GM19043 (cell line): ENCODE measurements at regions not wholly inside any gene's neighbourhood (a gene's known extent, or its start where the extent isn't known, plus 50 kb on each side); places are given as distances from the start of the nearest gene placed in this dataset.

Source experiments
- ATAC-seq: cut with Tn5 transposase; IDR thresholded peaks from one replicate; pipeline ENCODE4 v1.9.1; 2021; ENCODE audit warnings: low read depth; ENCODE audit not compliant: unreplicated experiment

DNA sequence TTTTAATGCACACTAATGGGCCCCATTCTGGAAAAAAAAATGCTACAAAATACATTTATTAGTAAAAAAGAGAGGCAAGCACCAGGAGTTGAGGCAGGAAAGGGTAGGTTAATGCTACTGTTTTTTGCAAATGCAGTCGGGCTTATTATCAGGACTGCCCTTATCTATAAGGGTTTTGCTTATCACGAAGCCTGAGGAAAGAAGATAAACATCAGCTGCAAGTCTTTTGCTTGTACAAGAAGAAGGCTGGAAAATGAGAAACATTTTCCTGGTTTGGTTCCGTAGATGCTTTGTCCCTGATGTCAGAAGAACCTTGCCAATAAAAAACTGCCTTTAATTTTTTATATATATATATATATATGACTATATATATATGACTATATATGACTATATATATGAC, 189.3 kb upstream of the VGLL2 start:
- ATAC-seq, result no peak

DNA sequence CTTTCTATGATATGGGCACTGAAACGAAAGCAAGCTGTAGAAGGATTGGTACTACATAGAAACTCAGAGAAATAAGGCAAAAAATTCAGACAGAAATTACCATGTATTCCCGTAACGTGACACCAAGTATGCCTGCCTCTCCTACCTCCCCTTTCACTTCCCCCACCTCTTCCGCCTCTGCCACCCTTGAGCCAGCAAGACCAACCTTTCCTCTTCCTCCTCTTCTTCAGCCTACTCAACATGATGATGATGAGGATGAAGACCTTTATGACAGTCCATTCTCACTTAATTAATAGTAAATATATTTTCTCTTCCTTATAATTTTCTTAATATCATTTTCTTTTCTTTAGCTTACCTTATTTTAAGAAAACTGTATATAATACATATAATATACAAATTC, 188.1 kb upstream of the VGLL2 start:
- no peak for ATAC-seq

DNA sequence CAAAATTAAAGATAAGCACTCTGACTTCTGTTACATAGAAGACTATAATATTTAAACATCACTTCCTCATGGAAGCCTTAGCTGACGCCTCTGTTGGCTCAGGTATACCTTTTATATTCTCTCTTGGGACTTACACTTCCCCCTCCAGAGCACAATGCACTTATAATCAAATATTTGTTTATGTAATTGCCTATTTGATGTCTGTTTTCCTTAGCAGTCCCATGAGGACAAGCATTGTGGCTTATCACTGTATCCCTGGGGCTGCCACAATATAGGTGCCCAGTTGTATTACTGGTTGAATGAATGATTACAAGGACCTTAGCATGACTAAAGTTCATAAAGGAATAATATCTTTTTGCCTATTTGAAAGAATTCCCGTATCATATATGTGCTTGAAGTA, 186.7 kb upstream of the VGLL2 start:
- ATAC-seq, result no peak

DNA sequence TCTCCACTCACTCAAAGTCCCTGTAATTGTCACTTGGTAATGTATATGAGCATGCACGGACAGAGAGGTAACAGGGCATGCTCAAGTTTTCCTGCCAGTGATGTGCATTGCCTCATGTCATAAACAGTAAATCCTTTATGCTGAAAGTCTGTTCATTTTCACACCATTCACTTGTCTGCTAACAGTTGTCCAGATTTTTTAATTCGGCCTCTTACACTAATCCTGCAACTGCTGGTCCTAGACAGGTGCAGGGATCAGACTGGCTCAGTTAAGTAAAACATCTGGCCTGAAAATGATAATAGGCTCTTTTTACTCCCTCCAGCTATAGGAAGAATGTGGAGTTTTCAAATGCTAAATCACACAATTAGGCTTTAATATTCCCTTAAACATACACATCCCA, 185.4 kb upstream of the VGLL2 start:
- no peak for ATAC-seq

DNA sequence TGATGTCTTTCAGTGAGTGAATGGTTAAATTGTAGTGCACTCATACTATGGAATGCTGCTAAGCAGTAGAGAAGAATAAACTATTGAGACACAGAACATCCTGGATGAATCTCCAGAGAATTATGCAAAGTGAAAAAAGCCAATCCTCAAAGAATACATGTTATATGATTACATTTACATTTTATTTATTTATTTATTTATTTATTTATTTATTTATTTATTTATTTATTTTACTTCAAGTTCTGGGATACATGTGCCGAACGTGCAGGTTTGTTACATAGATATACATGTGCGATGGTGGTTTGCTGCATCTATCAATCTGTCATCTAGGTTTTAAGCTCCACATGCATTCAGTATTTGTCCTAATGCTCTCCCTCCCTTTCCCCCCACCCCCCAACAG, 175.8 kb upstream of the VGLL2 start:
- ATAC-seq, result no peak

DNA sequence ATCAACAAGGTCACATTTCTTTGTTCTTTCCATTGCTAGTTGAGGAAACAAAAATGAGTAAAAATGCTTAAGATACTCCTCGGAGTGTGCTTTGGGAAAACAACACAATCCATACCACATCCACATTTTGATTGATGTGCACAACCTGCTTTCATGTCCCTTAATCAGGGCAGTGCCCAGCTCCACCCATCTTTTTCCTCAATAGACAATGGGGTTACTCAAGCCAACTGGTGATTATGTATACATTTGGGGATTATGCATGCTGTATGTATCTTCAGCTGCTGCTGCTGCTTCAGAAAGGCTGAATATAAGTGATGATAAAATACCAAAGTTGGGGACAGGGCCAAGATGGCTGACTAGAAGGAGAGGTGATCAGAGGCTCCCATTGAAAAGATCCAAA, 155.2 kb upstream of the VGLL2 start:
- ATAC-seq, result no peak

DNA sequence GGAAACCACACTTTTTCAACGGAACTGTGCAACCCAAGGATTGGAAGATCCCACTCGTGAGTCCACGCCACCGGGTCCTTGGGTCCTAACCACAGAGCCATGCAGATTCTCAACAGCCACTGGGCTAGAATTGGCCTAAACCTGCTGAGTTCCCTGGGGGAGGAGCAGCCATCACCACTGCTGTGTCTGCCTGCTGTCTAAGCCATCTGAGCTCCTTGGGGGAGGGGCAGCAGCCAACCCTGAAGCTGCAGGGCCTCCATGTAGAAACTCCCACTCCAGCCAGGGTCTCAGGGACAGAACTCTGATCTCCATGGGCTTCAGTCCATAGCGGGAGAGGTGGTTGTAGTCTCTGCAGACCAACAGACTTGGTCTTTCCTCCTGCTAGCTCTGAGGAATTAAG, 154.6 kb upstream of the VGLL2 start:
- no peak for ATAC-seq

DNA sequence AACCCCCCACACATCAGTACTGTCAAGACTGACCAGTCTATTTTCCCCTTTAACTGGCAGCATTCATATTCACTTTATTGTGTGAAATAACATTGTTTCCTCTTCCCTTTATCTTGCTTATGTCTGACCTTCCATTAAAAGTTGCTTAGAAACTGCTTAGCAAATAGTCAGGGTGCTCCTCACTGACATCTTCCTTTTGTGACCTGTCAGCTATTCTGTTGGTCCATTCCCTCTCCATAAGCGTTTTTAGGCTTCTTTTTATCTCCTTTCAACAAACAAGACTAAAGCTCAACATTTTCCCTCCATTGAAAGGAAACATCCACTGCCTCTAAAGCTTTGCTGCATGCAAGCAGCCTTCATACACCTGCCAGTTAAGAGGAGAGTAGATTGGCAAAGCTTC, 147.7 kb upstream of the VGLL2 start:
- no peak for ATAC-seq

DNA sequence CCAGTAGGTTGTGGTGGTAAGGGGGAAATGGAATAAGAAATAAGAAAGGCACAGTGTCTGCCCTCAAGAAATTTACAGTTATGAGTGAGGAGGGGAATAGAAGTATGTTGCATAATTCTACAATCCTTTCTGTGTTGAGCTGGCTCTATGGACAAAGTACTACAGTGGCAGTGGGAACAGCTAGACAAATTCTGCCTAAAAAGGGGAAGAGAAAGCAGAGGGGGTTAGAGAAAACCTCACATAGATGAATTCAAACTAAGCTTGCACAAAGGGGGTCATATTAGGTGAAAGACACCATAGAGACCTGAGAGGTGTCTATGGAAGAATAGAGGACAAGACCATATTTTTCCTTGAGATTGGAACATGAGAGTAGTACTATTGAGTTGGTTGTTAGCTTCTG, 146.9 kb upstream of the VGLL2 start:
- ATAC-seq, result no peak

DNA sequence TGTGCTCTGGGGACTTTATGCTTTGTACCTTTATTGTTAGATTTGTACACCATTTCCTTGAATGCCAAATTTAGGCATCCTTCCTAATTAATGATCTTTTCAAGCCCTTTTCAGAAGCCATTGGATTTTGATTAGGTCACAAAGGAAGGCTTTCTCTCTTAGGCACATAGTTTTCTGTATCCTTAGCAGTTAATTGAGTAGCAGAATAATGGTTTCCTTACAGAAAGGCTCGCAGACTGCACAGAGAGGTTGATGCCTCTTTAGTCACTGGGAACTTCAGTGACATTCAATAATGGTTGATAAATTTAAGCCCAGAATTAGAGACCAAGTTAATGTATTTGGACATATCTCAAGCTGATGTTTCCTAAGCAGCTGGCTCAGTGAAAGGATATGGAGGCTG, 139.1 kb upstream of the VGLL2 start:
- no peak for ATAC-seq

DNA sequence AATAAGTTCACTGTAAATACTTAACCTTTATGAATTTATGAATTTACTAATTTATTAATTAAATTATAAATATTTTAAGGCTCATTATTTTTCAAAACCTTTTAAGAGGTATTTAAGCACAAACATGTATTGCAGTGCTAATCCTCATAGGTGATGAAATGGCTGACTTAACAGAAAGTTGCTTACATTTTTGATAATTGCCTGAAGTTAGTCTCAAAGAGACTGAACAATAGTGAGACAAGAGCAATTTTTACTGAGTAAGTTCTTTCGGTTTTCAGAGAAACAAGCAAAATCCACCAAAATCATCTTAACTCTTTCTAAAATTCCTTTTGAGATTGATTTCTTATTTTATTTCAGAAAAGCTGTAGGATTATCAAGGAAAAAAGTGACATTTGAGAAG, 137.3 kb upstream of the VGLL2 start:
- ATAC-seq, result no peak

DNA sequence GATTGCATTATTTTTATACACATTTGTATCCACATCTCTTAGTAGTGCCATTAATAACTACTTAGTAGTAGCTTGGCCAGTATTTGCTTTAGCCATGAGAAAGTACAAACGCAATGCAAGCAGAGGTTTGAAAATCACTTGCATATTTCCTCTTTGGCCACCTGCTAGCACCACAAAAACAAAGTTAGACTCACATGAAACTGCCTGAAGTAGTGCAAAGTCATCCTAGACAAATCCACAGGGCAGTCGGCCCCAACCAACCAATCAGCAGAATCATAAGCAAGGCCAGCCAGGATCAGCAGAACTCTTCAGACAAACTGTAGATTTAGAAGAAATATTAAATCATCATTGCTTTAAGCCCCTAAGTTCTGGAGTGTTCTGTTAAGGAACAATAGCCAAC, 135.2 kb upstream of the VGLL2 start:
- no peak for ATAC-seq

DNA sequence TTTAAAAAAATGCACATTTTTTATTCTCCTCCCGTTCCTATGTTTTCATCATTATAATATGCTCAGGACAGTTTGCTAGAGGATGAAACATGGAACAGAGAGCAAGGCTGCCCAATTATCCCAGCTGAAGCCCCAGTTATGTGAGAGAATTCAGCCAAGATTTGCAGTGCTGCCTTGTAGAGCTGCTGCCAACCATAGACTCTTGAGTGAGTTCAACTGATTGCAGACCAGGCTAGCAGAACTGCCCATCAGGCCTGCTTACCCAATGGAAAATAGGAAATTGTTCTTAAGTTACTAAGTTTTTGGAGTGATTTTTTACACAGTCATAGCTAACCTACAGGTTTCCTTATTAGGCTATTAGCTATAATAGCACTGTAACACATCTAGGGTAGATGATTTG, 128.7 kb upstream of the VGLL2 start:
- ATAC-seq, result no peak

DNA sequence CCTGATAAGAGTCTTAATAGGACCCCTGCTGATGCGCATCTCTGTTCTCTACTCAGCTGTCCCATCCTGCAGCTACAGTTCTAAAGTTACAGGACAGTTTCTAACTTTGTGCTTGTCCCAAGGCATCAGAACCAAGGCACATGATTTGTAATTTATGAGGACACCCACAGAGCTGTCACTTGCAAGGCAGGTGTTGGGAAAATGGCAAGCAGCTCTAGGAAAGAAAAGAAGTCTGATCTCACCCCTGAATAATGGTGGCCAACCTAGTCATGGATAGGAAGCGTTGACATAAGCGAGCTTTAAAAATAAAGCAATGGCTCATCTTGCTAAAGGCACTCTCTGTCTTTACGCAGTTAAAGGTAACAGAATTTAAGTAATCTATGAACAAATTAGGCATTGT, 127.6 kb upstream of the VGLL2 start:
- no peak for ATAC-seq

DNA sequence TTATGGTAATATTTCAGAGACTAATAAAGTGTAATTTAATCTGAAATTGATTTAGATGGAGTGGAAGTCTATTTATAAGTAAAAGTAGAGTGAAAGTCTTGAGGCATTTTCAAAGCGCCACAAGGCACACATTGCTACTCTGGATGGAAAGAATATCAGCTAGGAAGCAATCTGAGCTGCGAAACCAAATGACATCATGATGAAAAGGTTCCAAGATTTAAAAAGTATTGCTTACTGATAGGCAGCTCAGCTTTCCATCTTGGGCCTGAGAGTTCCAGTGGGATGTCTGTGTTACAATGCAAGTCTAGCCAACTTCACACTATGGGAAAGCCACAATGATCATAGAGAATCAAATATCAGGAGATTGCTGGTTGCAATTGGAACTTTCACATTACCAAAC, 126.9 kb upstream of the VGLL2 start:
- ATAC-seq, result no peak

DNA sequence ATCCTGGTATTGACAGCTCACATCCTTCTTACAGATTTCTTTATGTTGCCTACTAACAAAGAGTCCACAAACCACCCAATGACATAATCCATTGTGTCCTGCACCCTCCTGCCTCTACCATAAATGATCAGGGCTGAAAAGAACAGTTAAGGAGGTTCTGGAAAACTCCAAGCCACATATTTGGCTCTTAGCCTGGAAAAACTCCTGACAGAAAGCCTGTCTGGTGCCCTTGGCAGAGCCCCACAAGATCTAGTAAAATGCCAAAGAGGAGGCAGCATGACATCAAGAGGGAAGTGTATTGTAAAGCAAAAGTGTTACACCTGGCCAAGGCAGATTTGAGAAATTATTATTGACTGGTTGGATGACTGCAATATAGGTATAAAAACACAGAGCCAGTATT, 126.4 kb upstream of the VGLL2 start:
- no peak for ATAC-seq

DNA sequence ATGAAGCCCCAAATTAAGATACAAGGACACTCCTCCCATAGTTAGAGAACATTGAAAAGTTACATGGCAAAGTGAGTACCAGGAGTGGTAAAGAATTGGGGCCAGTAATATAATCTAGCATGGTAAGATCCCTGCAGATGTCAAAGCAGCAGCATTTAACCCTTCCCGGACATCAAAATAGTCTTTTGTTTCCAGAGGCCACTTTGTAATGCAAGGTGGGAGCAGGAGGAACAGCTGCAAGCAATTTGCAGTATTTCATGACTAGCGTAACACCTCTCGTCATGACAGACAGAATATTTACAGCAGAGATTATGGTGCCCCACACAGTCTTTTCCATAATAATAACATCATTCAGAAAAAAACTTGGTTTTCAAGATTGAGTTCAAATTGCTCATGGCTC, 123.2 kb upstream of the VGLL2 start:
- ATAC-seq, result no peak

DNA sequence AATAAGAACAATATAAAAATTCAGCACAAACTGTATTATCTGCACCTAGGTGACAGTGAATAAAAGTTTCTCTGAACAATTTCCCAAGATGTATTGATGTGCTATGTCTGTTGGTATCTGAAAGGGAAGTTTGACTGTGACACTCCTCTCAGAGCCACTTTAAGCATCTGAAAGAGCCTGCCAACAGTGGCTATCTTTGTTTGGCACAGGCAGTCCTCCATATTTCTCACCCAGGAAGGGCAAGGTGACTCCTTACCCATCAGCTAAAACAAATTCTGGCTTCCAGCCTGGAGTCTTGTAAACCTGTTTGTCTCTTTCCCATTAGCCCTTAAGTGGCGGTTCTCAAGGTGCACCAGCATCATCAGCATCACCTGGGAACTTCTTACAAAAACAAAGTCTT, 122.4 kb upstream of the VGLL2 start:
- ATAC-seq, result no peak

DNA sequence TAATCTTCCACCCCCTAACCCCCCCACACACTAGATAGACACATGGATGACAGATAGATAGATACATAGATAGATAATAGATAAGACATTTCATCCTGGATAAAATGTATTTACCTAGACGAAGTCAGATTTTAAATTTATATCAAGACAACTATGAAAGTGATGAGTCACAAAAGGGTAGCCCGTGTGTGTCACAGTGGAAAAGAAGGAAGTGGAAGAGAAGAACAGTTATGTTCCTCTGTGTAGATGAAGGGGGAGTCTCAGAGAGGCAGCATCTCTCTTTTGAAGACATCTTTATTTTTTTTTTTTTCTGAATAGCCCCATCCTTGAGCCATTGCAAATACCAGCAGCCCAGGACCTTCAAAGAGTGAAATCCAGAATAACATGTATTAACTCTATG, 121.7 kb upstream of the VGLL2 start:
- no peak for ATAC-seq

DNA sequence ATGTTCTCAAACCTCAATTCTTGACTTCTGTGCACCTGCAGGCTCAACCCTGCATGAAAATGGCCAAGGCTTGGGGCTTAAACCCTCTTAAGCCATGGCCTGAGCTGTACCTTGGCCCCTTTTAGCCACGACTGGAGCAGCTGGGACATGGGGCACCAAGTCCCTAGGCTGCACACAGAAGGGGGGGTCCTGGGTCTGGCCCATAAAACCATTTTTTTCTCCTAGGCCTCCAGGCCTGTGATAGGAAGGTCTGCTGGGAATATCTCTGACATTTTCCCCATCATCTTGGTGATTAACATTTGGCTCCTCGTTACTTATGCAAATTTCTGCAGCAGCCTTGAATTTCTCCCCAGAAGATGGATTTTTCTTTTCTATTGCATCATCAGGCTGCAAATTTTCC, 119.4 kb upstream of the VGLL2 start:
- ATAC-seq, result no peak

DNA sequence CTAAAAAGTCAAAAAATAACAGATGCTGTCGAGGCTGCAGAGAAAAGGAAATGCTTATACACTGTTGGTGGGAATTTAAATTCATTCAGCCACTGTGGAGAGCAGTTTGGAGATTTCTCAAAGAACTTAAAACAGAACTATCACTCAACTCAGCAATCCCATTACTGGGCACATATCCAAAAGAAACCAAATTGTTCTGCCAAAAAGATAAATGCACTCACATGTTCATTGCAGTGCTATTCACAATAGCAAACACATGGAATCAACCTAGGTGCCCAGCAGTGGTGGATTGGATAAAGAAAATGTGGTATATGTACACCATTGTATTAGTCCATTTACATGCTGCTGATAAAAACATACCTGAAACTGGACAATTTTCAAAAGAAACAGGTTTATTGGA, 116.0 kb upstream of the VGLL2 start:
- ATAC-seq, result no peak

DNA sequence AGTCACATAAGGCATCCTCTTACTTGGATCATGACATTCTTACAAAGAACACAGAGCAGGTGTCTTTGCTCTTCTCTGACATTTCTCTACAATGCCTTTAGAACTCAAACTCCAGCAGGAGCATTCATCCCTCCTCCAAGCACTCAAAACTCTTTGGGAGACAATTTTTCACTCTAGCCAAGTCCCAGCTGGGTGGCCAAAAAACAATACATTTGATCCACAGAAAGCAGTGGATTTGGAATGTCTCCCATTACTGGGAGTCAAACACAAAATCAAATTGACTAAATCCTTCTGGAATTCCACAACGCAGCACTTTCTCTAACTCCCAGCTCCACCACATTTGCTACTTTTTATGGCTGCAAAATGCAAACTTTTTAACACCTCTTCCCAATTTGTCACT, 108.6 kb upstream of the VGLL2 start:
- no peak for ATAC-seq

DNA sequence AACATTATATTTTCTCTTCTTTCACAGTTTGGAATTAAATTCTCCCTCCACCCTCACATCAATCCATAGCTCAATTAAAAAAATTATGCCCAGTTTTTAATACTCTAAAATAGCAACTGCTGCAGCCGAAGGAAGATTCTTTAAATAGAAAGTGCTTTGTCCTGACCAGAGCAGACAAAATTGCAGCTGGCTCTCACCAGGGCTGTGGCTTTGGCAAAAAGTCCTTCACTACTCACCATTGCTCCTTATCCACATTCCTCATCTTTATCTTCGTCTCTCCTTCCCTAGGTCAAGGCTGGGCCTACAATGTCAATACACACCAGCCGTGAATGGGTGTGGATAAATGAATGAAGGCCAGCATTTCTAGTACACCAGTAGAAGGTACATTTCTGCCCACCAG, 107.9 kb upstream of the VGLL2 start:
- ATAC-seq, result no peak
